ENCODE measurements at regions not wholly inside any gene's neighbourhood (a gene's known extent, or its start where the extent isn't known, plus 50 kb on each side); places are given as distances from the start of the nearest gene placed in this dataset.

DNA sequence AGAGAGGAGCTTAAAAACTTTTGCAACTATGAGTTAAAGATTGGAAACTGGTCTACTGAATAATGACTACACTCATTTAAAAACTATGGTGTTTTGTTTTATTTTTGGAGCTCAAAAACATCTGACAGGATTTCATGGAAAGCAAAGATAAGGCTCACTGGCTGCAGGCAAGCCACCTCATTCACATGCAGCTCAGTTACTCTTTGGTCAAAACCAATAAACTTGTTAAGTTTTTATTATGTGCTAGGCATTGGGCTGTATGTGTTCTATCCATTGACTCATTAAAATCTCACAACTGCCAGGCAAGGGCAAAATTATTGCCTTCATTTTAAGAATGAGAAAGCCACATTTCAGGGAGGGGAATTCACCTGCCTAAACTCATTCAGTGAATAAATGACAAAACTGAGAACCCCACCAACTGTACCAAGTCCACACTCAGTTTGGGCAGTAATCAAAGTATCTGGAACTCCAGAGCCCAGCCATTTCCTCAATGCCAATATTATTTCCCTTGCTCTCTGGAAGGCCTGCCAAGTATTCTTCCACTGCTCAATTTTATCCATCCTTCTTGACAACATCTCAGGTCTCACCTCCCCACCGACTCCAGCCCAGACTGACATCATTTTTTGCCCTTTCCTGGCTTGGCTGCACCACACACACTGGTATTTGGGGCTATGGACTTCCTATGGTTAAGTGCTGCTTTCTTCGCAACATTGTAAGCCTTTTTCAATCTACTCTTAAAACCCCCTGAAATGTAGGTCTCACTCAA lies 401.1 kb upstream of the NFIA start:
- Histone ChIP-seq H3K4me3 (replicated peaks in 1 of 3; ENCODE audit: low read depth in 2 of 3, low read length in 3 of 3) (no peak overlapping the region), H3K27me3 (ENCODE audit: control insufficient read depth in 2 of 2, insufficient read depth in 2 of 2, low read length in 2 of 2) (no peaks in the 10 kb centered on the region), H3K9ac (ENCODE audit: insufficient read depth, low read length, poor library complexity, severe bottlenecking) (no peak overlapping the region), H3K27ac (ENCODE audit: low read depth in 1 of 2, low read length in 2 of 2) (no peak overlapping the region), H4K20me1 (ENCODE audit: insufficient read depth, low read length) (no peaks in the 10 kb centered on the region), H3K9me3 (replicated peaks in 1 of 2; ENCODE audit: control insufficient read depth in 1 of 2, insufficient read depth in 1 of 2, low read length in 2 of 2) (peaks cover 5 to 8% of the 10 kb centered on the region in 2 donors), H3K4me1 (ENCODE audit: control insufficient read depth in 1 of 2, insufficient read depth in 2 of 2, low read length in 2 of 2) (no peaks in the 10 kb centered on the region), H2AFZ (ENCODE audit: insufficient read depth, low read depth, low read length, poor library complexity, severe bottlenecking) (no peak overlapping the region), H3K4me2 (replicated peaks; ENCODE audit: extremely low read depth, low read length, poor library complexity, severe bottlenecking) (no peak overlapping the region), H3K79me2 (ENCODE audit: insufficient read depth, low read length) (no peaks in the 10 kb centered on the region), H3K36me3 (replicated peaks in 1 of 2; ENCODE audit: control insufficient read depth in 1 of 2, insufficient read depth in 2 of 2, low read length in 2 of 2) (no peaks in the 10 kb centered on the region)
- TF ChIP-seq, protein P1, sequence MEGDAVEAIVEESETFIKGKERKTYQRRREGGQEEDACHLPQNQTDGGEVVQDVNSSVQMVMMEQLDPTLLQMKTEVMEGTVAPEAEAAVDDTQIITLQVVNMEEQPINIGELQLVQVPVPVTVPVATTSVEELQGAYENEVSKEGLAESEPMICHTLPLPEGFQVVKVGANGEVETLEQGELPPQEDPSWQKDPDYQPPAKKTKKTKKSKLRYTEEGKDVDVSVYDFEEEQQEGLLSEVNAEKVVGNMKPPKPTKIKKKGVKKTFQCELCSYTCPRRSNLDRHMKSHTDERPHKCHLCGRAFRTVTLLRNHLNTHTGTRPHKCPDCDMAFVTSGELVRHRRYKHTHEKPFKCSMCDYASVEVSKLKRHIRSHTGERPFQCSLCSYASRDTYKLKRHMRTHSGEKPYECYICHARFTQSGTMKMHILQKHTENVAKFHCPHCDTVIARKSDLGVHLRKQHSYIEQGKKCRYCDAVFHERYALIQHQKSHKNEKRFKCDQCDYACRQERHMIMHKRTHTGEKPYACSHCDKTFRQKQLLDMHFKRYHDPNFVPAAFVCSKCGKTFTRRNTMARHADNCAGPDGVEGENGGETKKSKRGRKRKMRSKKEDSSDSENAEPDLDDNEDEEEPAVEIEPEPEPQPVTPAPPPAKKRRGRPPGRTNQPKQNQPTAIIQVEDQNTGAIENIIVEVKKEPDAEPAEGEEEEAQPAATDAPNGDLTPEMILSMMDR (IDR thresholded peaks at IDR 0.05) = no peak
- WGBS (ENCODE audit: insufficient coverage) = no CpG with 5 or more reads among the region's 2 CpGs
- Mint-ChIP-seq H3K27me3 (ENCODE audit: low read depth in 3 of 3) (no peaks in the 10 kb centered on the region), H3K4me1 (no peaks in the 10 kb centered on the region), H3K4me3 (no peak overlapping the region), H3K36me3 (no peaks in the 10 kb centered on the region), H3K9me3 (peaks cover 0 to 13% (median 8%) of the 10 kb centered on the region in 7 donors), H3K27ac (no peak overlapping the region)
- intact Hi-C loops (cut with micrococcal nuclease) = no loop called here
- DNase-seq = no peak

DNA sequence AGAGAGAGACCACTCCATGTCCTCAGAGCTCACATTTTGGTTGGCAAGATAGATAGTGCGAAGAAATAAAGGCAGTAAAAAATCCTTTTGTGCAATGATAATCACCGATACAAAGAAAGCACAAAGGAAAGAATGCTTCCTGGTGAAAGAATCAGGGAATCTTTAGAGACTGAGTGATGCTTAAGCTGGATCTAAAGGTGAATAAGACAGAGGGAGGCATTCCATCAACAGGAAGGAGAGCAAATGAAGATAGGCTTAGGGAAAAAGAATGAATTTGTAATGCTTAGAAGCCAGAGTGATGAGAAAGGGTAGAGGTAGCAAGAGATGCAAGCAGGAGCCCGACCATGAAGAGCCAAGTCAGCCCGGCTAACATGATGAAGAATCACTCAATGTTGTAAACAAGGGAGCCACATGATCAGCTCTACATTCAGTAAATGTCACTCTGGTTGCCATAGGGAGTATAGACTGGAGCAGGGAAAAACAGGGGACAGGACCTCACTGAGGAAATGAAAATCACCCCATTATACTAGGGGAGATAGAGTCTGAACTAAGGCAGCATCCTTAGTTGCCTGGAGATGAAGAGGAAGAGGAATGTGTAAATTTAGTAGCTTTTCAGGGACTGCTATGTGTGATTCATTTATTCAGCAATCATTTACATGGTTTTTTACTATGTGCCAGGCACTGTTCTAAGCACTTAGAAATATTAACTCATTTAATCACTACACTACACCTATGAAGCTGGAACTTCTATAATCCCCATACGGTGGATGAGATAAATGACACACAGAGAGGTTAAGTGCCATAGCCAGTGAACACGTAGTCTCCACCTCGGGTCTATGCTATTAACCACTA lies 402.6 kb upstream of the NFIA start:
- Histone ChIP-seq H3K4me3 (replicated peaks in 1 of 3; ENCODE audit: low read depth in 2 of 3, low read length in 3 of 3) (no peak overlapping the region), H3K4me2 (replicated peaks; ENCODE audit: extremely low read depth, low read length, poor library complexity, severe bottlenecking) (no peak overlapping the region), H3K27ac (ENCODE audit: low read depth in 1 of 2, low read length in 2 of 2) (no peak overlapping the region), H3K9me3 (replicated peaks in 1 of 2; ENCODE audit: control insufficient read depth in 1 of 2, insufficient read depth in 1 of 2, low read length in 2 of 2) (no peaks in the 10 kb centered on the region), H3K4me1 (ENCODE audit: control insufficient read depth in 1 of 2, insufficient read depth in 2 of 2, low read length in 2 of 2) (no peaks in the 10 kb centered on the region), H2AFZ (ENCODE audit: insufficient read depth, low read depth, low read length, poor library complexity, severe bottlenecking) (no peak overlapping the region), H4K20me1 (ENCODE audit: insufficient read depth, low read length) (no peaks in the 10 kb centered on the region), H3K79me2 (ENCODE audit: insufficient read depth, low read length) (no peaks in the 10 kb centered on the region), H3K36me3 (replicated peaks in 1 of 2; ENCODE audit: control insufficient read depth in 1 of 2, insufficient read depth in 2 of 2, low read length in 2 of 2) (no peaks in the 10 kb centered on the region), H3K27me3 (ENCODE audit: control insufficient read depth in 2 of 2, insufficient read depth in 2 of 2, low read length in 2 of 2) (no peaks in the 10 kb centered on the region), H3K9ac (ENCODE audit: insufficient read depth, low read length, poor library complexity, severe bottlenecking) (no peak overlapping the region)
- intact Hi-C loops (cut with micrococcal nuclease) = no loop called here
- no peaks in the 10 kb centered on the region for H3K36me3 Mint-ChIP-seq
- WGBS (ENCODE audit: insufficient coverage) = 98% methylated on average over 4 of the region's 7 CpGs
- H3K4me1 Mint-ChIP-seq = no peaks in the 10 kb centered on the region
- H3K4me3 Mint-ChIP-seq = no peak overlapping the region
- DNase-seq = no peak
- no peak overlapping the region for H3K27ac Mint-ChIP-seq
- peaks cover 0 to 9% (median 0%) of the 10 kb centered on the region in 7 donors for H3K9me3 Mint-ChIP-seq
- H3K27me3 Mint-ChIP-seq (ENCODE audit: low read depth in 3 of 3) = peaks cover 0 to 1% (median 0%) of the 10 kb centered on the region in 3 donors
- TF ChIP-seq, protein P1 (IDR thresholded peaks at IDR 0.05) = no peak
